ENCODE measurements at regions not wholly inside any gene's neighbourhood (a gene's known extent, or its start where the extent isn't known, plus 50 kb on each side); places are given as distances from the start of the nearest gene placed in this dataset.
A peak's percentile ranks its signal among the peaks of the same experiment; 100 is the strongest.

DNA sequence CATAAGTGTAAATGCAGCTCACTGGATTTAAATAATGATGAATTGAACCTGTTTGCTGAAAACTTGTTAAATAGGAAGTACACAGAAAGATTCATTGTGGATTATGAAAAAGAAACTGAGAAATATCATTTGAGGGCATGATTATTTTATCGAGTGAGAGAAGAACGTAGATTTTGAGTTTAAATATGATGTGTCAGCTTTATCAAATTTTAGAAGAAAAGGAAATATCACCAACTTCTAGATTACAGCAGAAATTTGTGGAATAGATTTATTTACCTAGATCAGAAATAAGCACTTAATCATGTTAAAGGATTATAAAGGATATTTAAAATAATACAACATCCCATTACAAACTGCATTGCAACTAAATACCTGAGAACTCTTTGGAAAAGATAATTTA, 315.5 kb downstream of the ZPLD1 start:
- no peak for DNase-seq

DNA sequence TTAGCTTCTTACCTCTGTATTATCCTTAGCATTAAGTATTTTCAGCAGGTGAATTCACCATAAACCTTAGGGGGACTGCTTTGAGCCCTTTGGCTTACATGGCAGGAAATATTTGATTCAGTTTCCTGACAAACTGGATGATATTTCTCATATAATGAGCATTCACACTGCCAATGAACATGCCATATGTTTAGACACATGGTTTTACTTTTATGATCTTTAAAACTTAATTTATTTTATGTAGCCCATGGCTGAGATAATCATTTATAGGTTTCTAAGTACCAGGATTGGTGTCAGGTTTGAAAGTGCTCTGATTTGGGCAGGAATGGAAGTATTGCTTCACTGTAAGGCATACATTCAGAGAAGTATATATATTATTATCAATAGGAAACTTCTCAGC, 319.1 kb downstream of the ZPLD1 start:
- DNase-seq = no peak

DNA sequence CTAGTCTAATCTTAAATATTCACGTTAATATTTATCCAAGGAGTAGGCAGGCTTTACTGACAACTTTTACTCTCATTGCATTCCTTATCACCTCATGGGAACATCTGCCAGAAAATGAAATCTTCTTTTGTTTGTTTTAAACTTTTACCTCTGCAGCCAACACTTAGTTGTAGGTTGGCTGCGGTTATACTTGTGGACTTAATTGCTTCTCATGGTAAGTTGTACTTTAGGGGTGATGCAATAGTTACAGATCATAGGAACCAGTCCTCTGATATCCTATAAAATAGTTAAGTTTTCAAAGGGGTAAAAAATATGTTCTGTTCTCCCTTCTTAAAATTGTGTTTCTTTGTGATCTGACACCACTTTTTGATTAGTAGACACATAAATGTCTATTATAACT, 321.9 kb downstream of the ZPLD1 start:
- no peak for DNase-seq

DNA sequence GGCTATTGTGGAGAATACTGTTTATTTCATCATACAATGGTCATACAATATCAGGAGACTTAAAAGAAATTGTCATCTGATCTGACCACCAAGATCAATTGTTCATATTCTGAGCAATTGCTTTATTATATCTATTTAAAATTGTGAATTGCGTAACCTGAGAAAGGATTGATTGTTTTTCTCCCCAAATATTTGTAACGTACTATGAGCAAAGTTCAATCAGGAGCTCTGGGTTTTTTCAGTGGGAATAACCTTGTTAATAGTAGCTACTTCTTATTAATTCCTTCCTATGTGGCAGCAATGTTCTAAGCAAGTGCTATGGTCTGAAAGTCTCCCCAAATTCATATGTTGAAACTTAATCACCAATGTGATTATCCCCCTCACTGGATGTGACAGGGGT, 323.1 kb downstream of the ZPLD1 start:
- no peak for DNase-seq

DNA sequence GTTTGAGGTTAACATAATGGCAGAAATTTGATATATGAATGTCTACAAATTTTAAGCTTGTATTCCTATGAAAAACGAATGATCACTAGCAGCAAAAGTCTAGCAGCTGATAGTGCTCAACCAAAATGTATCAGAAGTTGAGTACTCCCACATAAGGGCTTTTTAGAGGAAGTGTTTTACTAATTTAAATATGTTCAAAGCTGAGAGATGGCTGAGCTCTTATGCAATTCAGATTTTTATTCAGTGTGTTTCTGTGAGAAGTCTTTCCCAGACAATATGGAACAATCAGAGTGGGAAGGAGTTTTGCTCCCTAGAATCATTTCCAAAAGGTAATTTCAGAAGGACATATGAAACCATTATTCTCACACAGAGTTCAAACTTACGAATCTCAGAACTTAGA, 327.0 kb downstream of the ZPLD1 start:
- no peak for DNase-seq

DNA sequence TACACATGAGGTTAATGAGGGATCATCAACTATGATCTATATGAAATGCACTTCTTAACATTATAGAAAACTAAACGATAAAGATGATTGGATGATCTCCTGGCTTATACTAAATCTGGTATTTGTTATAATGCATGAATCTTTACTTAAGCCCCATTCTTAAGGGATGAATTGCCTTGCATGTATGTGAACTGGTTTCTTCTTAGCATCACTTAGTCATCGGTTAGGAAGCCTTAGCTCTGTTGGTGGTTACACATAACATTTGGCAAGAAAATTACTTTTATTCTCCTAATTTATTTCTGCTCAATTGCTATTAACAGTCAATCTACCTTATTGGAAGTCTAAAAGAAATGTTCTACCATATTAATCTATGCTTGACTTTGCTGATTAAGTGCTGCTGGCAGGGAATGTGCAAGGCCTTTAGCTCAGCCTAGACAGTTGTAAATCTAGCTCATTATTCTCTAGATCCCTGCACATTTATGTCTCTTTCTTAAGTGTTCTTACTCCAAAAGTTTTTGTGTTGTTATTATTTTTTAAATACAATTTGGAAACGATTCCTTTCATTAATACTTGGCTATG, 356.0 kb downstream of the ZPLD1 start:
- DNase-seq = no peak

DNA sequence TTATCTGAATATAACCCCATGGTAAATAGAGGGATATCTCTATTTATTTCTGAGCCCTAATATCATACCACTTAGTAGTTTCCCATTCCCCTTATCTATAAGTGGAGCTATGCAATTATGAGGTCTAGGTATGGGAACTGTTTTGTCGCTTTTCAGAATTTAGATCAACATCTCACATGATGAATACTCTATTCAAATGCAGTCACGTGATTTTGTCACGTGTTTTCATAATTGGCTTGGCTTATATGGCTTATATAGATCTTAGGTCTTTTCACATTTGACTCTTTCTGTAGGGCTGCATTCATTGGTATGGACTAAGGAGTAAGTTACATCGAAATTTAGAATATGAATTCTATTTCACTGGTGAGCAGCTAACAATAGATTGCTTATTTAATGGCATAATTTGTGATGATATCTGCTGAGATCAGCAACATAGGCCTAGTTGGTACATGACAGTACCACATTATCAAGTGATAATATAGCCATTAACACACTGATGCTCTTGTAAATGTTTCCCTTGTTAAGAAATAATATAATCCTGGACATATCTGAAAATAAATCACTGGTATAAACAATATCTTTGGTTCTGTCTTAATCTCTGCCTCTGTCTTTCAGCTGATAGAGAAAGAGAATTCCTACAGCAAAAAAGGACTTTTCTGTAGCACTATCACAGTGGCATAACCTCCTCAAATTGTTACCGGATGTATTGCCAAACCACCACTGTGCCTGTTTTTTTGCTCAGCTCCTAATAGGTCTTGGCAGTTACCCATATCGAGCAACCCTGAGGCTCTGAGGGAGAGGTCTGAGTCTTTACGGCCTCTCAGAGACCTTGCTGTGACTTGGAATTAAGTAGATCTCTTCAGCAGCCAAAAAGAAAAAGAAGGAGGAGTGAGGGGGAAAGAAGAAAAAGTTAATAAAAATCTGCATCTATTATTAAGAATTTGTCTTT, 357.1 kb downstream of the ZPLD1 start:
- DNase-seq = no peak

DNA sequence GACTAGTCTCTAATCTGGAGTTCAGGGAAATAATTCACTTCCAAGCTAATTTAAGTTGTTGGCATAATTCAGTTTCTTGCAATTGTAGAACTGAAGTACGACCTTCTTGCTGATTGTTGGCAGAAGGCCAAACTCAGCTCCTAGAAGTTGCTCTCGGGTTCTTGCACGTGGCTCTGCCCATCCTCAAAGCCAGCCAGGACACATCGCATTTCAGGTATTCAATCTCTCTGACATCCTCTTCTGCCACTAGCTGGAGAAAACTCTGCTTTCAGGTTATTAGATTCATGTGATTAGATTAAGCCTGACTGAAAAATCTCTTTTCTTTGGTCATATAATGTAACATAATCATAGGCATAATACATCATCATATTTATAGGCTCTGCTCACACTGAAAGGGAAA, 362.0 kb downstream of the ZPLD1 start:
- no peak for DNase-seq

DNA sequence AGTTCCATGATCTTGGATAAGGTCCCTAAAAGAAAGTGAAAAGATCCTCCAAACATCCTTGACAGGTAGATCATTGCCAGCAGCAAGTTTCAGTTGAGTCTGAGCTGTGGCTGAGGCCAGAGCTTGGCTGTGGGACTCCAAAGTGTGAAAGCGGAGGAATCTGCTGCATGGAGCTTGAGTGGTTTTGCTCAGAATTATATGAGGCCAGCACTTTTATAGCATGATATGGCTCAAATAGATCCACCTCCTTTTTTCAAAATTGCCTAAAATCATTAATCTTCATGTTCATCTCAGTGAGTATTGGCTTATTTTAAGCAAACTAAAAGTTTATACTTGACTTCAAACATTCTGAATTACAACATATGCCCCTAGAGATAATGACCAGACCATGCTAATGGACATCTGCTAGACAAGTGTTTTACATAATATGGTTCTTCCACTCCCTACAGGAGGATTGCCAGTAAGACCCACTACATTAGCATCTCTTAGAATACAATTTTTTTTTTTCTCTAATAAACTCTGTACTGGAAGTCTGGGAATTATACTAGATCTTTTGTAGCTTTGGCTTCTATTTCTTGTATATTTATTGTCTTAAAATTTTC, 368.1 kb downstream of the ZPLD1 start:
- DNase-seq = peak; percentile 46

DNA sequence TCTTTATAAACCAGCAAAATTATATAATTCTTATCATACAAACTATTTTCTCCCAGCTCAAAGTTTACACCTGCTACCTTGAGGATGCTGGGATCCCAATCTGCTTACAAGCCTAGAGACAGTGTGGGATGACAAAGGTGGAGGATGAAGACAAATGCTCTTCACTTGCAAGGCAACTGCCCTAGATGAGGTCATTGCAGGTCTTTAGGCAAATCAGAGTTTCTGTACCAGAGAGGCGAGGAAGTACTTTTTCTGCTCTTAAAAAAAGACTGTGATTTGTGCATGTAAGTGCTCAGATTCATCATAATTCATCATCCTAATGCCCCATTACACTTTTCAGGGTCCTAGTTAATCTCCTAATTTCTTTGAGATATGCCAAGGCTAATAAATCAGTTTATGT, 376.1 kb downstream of the ZPLD1 start:
- DNase-seq = no peak

DNA sequence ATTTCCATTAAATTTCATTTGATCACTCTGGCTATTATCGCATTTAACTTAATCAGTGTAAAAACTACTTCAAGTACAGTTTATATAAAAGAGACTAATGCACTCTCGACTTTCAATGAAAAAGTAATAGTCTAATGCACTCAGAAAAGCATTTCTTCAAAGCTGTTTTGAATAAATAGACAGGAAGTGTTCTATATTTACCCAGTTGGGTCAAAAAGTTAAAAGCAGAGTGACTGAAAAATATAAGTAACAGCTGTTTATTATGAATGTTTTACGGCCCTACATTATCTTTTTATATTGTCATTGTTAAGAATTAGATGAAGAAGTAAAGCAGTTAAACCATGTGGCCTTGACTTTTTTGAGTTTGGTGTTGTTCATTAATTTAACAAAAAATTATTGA, 391.8 kb downstream of the ZPLD1 start:
- DNase-seq = no peak

DNA sequence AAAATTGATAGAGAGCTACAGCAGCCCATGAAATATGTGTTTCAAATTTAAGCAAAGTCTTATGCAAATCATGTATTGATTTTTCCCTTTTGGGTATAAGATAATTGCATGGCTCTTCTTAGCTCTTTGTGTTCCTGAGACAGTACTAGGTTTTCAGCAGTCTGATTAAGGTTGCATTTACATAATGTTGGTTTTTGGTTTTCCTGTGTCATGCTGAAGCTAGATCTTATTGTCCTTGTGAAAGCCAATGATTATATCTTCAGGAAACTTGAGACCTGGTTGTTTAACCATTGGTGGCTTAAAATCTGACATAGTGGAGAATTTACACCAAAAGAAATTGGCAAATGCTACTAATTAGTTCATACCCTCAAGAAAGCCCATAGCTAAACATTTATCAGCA, 392.6 kb downstream of the ZPLD1 start:
- no peak for DNase-seq

DNA sequence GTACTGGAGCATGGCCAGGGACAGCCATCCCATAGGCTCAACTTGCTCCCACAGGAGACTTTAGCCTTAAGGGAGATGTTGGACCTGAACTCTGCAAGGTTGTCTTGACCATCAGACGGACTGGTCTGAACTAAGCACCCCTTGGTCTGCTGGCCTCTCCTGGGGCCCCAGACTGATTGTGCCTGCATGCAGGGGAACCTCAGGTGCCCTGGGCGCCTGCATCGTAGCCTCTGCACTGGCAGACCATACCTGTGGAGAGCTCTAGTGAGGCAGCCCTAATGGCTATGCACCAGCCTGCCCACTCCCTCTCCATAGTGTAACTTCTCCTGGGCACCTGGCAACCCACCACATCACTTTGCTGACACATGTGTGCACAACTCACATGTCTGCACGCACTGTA, 395.6 kb downstream of the ZPLD1 start:
- DNase-seq = no peak

DNA sequence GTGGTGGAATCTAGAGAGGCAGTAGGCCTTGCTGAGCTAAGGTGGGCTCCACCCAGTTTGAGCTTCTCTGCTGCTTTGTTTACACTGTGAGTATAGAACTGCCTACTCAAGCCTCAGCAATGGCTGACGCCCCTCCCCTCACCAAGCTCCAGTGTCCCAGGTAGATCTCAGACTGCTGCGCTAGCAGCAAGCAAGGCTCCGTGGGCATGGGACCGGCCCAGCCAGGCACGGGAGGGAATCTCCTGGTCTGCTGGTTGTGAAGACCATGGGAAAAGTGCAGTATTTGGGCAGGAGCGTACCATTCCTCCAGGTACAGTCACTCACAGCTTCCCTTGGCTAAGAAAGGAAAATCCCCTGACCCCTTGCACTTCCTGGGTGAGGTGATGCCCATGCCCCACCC, 407.1 kb downstream of the ZPLD1 start:
- no peak for DNase-seq

DNA sequence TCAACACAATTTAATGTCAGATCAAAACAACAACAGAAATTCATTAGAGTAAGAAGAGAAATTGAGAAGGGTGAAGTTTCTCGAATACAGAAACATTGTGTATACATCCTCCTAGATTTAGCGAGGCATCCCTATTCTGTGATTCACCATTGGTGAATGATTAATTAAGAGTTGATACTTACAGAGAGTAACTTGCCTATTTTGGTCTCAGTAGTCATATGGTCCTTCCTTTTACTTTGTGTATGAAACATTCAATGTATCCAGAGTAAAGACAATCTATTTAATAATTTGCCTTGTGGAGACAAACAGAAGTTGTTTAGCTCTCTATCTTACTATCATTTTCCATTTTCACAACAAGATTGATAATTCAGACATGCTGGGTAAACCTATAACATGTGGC, 432.0 kb downstream of the ZPLD1 start:
- no peak for DNase-seq

DNA sequence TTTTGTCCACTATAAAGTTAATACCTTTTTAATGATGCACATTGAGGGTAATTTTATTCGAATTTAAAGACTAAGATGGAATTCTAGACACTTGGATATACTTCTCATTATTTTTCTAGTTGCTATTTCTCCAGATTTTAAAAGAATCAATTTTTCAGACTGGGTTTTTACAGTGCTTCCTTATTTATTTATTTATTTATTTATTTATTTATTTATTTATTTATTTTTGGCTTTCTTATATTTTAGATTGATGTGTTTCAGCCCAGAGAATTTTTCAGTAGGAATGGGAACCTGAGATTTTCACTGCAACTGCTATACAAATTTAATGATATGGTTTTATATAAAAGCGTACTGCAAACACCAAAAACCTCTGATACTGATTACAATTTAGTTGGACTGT, 448.7 kb downstream of the ZPLD1 start:
- no peak for DNase-seq

DNA sequence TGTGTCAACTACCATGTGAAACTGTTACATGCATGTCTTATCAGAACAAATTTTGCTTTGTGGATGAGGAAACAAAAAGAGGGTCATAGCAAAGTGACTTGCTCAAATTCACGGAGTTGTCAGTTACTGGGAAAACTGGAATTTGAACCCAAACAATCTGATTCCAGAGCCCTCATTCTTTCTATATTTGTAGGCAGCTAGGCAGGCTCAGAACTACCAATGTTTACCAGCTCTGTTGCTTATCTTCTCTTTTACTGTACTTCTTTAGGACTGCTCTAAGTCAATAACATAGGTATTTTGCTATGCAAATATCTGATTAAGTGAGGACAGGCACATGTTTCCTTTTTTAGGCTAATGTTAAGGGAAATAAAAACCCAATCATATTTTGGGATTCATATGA, 450.5 kb downstream of the ZPLD1 start:
- DNase-seq = no peak

DNA sequence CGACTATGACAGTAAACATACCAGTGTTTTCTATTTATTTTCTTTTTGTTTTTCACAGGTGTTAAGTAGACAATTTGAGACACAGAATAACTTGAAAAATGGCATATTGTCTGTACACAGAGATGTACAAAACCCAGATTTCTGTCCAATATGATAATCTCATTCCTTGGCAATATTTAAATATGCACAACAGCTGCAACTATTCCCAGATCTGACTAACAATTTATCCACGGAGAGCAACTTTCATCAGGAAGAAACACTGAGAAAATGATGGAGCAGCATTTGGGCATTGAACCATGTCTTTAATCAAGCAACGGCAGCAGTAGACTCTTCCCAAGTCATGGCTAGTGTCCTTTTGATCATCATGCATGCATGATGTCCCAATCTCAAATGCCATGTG, 452.6 kb downstream of the ZPLD1 start:
- peak; percentile 39 for DNase-seq

DNA sequence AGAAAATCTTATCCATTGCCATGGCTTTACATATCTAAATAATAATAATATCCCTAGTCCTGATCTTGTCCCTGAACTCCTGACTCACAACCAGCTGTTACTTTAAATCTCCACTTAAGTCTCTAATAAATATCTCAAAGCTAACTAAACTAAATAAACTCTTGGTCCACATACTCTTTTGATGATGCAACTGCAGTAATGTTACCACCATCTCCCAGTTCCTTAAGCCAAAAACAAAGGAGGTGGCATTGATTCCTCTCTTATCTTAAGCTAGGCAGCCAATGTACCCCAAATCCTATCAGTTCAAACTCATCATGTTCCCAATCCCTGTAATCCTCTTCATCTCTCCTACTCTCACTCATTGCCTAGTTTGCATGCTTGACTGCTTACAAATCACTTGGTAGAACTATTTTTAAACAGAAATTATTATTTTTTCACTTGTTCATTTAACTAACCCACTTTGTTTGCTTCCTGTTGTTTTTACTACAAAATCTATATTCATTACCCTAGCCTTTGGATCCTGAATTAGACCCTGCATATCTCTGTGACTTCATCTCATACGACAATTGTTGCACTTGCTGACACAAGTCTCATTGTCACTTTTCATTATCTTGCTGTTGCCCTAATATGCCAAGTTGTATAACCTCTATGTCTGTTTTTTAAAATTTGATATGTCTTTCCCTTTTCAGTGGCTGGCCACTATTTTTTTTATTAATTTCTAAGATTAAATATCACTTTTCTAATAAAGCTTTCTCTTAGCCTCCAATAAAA, 462.2 kb downstream of the ZPLD1 start:
- DNase-seq = no peak

DNA sequence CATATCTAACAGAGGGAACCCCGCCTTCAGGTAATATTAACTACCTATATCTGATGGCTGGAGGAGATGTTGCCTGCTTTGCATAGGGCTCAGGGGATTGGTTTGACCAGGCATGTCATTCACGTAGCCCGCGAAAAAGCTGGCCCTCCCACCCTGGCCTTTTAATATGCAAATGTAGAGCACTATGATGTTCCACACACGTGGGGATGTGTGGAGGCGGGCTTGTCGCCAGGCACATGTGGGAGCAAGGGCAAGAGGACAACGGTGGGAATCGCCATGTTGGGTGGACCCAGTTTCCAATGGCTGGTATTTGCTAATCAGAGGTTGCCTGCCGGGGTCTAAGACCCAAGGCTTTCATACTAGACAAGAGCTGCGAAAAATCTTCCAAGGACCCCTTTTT, 469.8 kb downstream of the ZPLD1 start:
- DNase-seq = no peak

DNA sequence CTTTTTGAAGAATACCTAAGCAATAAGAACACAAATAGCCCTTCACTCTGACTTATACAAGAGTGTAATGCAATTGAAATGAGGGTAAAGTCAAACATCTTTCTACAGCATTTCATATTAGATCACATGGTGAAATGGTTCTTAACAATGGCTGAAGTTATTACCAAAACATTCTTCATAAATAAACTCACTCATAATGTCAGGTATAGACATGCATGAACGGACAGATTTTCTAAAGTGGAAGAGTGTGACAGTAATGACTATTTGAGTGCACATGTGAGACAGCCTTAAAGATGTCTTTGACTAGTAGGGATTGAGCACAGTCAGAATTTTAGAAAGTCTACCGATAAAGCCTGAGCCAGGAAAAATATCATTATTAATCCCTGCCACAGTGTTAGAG, 471.0 kb downstream of the ZPLD1 start:
- DNase-seq = no peak

DNA sequence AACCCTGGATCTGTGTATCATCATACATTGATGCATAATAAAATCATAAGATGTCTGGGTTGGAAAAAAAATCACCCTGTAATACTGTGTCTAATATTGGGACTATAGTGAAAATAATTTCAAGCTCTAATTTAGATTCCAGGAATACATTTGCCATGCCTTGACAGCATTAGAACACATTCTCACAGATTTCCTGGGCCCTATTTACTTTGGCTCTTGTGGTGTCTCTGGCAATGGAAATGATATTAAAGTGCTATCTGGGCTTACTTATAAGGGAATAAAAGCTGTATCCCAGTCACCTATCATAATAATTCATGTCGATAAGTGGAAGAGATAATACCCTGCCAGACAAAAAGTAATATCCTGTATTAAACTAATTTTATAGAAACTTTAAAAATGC, 472.0 kb downstream of the ZPLD1 start:
- no peak for DNase-seq

DNA sequence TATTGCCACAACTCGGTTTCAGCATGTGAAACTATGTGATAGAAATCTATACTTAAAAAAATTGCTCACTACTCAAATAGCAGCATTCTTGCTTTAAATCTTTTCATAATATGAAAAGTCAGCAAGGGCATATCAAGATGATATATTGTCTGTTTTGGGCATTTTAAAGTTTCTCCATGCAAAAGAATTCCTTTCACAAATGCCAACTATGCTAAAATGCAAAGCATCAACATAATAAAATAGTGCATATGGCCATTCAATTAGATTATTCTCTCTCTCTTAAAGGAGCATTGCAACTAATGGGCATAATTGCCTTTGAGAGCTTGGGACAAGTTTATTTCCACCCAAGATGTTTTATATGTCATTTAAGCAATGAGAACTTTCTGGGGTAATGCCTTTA, 475.1 kb downstream of the ZPLD1 start:
- DNase-seq = no peak

All from skin of body (tissue), 1 donor.